Mesendoderm (in vitro differentiated cells): ENCODE measurements at regions not wholly inside any gene's neighbourhood (a gene's known extent, or its start where the extent isn't known, plus 50 kb on each side); places are given as distances from the start of the nearest gene placed in this dataset.
"Not testable (repeated sequence)": the region's sequence is repeated elsewhere in the genome, so short reads cannot be mapped to it uniquely, and the experiment has no call there.

ENCODE experiments used
- DNase-seq: peaks from one replicate; pipeline ENCODE4 v3.0.0; 2013
- H2AK5ac ChIP-seq: 2 replicates; pipeline ENCODE4 v1.6.1; 2013; ENCODE audit warnings: low read length, inconsistent platforms
- H2BK120ac ChIP-seq: 2 replicates; pipeline ENCODE4 v1.6.1; 2013; ENCODE audit warnings: low read depth, mild to moderate bottlenecking, low read length, moderate library complexity, mixed read lengths
- H2BK15ac ChIP-seq: replicated peaks from 2 replicates; pipeline ENCODE4 v1.6.1; 2013; ENCODE audit warnings: low read depth, mild to moderate bottlenecking, moderate library complexity
- H2BK5ac ChIP-seq: 2 replicates; pipeline ENCODE4 v1.6.1; 2013; ENCODE audit warnings: low read length, inconsistent platforms
- H3K18ac ChIP-seq: 2 replicates; pipeline ENCODE4 v1.6.1; 2013; ENCODE audit warnings: mild to moderate bottlenecking, low read length, mixed read lengths
- H3K23ac ChIP-seq: one replicate; pipeline ENCODE4 v1.6.1; 2013; ENCODE audit warnings: low read length
- H3K27ac ChIP-seq: 2 replicates; pipeline ENCODE4 v1.5.1; 2013; ENCODE audit warnings: low read depth, mild to moderate bottlenecking, inconsistent platforms, low read length, moderate library complexity
- H3K27me3 ChIP-seq: 2 replicates; pipeline ENCODE4 v1.6.1; 2013; ENCODE audit warnings: low read length, control low read depth, mild to moderate bottlenecking, inconsistent platforms; ENCODE audit not compliant: insufficient read depth, poor library complexity
- H3K36me3 ChIP-seq: 2 replicates; pipeline ENCODE4 v1.6.1; 2013; ENCODE audit warnings: low read length, inconsistent platforms; ENCODE audit not compliant: control insufficient read depth, insufficient read depth
- H3K4ac ChIP-seq: one replicate; pipeline ENCODE4 v1.6.1; 2013; ENCODE audit warnings: low read depth, mild to moderate bottlenecking, low read length, moderate library complexity
- H3K4me1 ChIP-seq: 2 replicates; pipeline ENCODE4 v1.6.1; 2013; ENCODE audit warnings: low read depth, low read length, inconsistent platforms; ENCODE audit not compliant: control insufficient read depth
- H3K4me2 ChIP-seq: 2 replicates; pipeline ENCODE4 v1.6.1; 2013; ENCODE audit warnings: low read length
- H3K4me3 ChIP-seq: 2 replicates; pipeline ENCODE4 v1.5.1; 2013; ENCODE audit warnings: mild to moderate bottlenecking, low read length
- H3K56ac ChIP-seq: one replicate; pipeline ENCODE4 v1.6.1; 2013; ENCODE audit warnings: low read length
- H3K79me1 ChIP-seq: 2 replicates; pipeline ENCODE4 v1.6.1; 2013; ENCODE audit warnings: low read length, inconsistent platforms
- H3K79me2 ChIP-seq: 2 replicates; pipeline ENCODE4 v1.6.1; 2013; ENCODE audit warnings: mild to moderate bottlenecking, low read length; ENCODE audit not compliant: control insufficient read depth, insufficient read depth
- H3K9ac ChIP-seq: 2 replicates; pipeline ENCODE4 v1.6.1; 2013; ENCODE audit warnings: low read length, inconsistent platforms
- H4K5ac ChIP-seq: one replicate; pipeline ENCODE4 v1.6.1; 2013; ENCODE audit warnings: low read length
- H4K8ac ChIP-seq: one replicate; pipeline ENCODE4 v1.6.1; 2013; ENCODE audit warnings: low read depth, mild to moderate bottlenecking, control low read depth, low read length, moderate library complexity
- WGBS: extraction: QIAGEN DNeasy Blood & Tissue Kit; methylation state at CpG from one replicate; pipeline ENCODE4 v1.1.7; 2013; ENCODE audit warnings: low lambda C conversion rate, missing lambda C conversion rate; ENCODE audit not compliant: insufficient coverage; ENCODE audit errors: extremely low coverage; 5-methylcytosine and 5-hydroxymethylcytosine counted together

DNA sequence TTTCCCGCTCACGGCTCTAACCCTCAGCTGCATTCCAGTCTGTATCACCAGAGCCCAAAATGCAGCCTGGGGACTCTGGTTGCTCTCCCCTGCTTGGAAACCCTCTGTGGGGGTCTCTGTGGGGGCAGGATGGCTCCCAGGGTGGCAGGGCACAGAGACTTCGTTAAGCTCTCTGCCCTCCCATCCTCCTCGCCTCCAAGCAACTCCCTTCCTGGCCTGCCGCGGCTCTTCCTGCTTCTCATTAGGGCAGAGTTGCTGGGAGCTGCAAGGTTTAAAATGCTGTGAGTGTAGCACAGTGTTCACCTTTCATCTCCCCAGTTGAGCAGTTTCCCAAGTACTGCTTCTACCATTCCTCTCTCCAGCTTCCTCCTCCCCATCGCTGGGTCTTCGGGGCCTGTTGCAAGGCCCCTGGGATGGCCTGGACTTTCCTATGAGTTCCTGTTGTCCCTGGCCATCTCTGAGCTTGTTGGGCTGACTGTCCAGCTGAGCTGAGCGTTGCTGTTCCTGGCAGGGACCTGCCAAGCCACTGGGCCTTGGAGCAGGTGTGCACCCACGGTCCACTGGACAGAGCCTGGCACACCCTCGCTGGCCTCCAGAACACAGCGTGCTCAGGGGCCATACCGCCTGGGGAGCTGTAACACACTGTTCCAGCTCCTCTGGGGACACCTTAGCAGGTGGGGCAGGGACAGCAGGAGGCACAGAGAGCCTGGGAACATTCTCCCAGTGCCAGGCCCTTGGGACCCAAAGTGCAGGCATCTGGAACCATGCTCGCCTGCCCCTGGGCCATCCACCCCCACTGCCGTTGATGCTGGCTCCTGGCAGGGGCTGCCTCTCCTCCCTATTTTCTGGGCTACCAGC lies 188.4 kb downstream of the C9orf50 start:
- H3K18ac ChIP-seq: no peak overlapping the region
- no peaks in the 10 kb centered on the region for H3K79me1 ChIP-seq
- H3K36me3 ChIP-seq: no peaks in the 10 kb centered on the region
- H3K4me1 ChIP-seq: peaks cover 2% of the 10 kb centered on the region
- H3K23ac ChIP-seq: no peak overlapping the region
- no peak overlapping the region for H3K4me3 ChIP-seq
- H2BK15ac ChIP-seq: no peak overlapping the region
- peaks cover 8% of the 10 kb centered on the region for H3K27me3 ChIP-seq
- no peak overlapping the region for H3K9ac ChIP-seq
- no peak overlapping the region for H3K4ac ChIP-seq
- no peak overlapping the region for H3K4me2 ChIP-seq
- H2BK120ac ChIP-seq: no peak overlapping the region
- H3K56ac ChIP-seq: peak overlapping the region; percentile 54
- no peak for DNase-seq
- no CpG with 5 or more reads among the region's 15 CpGs for WGBS
- no peak overlapping the region for H2BK5ac ChIP-seq
- no peak overlapping the region for H3K27ac ChIP-seq
- H4K5ac ChIP-seq: no peak overlapping the region
- H3K79me2 ChIP-seq: no peaks in the 10 kb centered on the region
- no peak overlapping the region for H2AK5ac ChIP-seq
- no peak overlapping the region for H4K8ac ChIP-seq

DNA sequence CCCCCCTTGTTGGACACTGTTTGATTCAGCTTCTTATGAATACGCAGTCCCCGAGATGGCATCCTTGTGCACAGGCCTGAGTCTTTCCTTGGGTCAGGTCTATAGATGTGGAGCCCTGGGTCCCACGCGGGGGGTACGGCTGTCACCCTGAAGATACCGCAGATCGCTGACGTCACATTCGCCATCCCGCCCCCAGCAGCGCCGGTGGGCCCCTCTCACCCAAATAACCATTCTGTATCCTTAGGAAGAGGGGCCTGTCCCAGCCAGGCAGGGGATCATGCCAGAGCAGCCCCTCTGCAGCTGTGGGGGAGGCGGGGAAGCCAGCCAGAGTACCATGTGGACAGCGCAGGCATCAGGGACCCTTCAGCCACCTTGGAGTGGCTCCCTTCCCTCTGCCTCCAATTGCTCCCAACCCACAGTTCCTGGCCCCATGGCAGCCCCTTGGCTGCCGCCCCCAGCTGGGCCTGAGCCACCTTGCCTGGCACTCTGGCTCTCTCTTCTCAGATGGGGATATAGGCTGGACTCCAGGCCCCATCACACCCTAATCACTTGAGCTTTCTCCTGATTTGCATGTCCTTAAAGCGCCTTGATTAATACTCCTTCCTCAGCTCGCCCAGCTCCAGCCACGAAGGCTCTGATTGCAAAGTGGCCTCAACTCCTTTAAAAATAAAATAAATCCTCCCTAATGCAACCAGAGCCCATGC lies 189.8 kb downstream of the C9orf50 start:
- Histone ChIP-seq H3K56ac (no peak overlapping the region), H3K36me3 (no peaks in the 10 kb centered on the region), H4K5ac (no peak overlapping the region), H2BK120ac (no peak overlapping the region), H3K4me1 (no peaks in the 10 kb centered on the region), H3K27me3 (peaks cover under 1% of the 10 kb centered on the region), H3K23ac (no peak overlapping the region), H2BK5ac (no peak overlapping the region), H2BK15ac (no peak overlapping the region), H3K27ac (no peak overlapping the region), H3K79me1 (no peaks in the 10 kb centered on the region), H4K8ac (no peak overlapping the region), H3K4me3 (no peak overlapping the region), H3K9ac (no peak overlapping the region), H3K18ac (no peak overlapping the region), H3K79me2 (no peaks in the 10 kb centered on the region), H3K4ac (no peak overlapping the region), H2AK5ac (no peak overlapping the region), H3K4me2 (no peak overlapping the region)
- no CpG with 5 or more reads among the region's 18 CpGs for WGBS
- no peak for DNase-seq

DNA sequence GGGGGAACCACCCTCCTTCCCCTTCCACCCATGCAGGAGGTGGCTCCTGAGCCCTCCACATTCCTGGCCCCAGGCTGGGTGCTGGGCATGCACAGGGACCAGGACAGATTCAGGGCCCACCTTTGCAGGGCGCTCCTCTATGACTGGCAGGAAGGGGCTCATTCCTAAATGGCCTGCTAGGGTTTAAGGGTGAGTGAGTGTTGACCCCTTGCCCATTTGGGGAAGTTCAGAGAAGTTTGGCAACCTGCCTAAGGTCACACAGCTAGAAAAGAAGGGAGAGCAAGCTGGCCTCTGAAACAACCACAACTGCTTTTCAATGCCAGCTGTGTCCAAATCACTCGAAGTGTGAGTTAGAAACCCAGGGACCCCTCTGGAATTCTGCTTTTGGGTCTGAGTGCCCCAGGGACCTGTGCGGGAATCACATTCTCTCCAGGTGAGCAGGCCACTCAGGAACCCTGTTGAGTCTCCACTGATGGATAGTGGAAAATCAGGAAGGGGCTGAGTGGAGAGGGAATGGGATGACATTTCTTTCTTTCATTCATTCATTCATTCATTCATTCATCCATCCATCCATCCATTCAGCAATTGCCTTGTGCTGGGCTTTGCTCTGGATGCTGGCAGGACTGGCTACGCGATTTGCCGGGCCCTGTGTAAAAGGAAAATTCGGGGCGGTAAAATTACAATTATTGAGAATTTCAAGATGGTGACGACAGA lies 191.9 kb downstream of the C9orf50 start:
- H3K18ac ChIP-seq: no peak overlapping the region
- no peaks in the 10 kb centered on the region for H3K36me3 ChIP-seq
- H2BK15ac ChIP-seq: no peak overlapping the region
- no peak overlapping the region for H3K4me3 ChIP-seq
- H2BK5ac ChIP-seq: no peak overlapping the region
- H4K5ac ChIP-seq: no peak overlapping the region
- no peaks in the 10 kb centered on the region for H3K79me2 ChIP-seq
- no peak overlapping the region for H3K56ac ChIP-seq
- H2AK5ac ChIP-seq: no peak overlapping the region
- H4K8ac ChIP-seq: no peak overlapping the region
- no peak overlapping the region for H3K4ac ChIP-seq
- H2BK120ac ChIP-seq: no peak overlapping the region
- WGBS: no CpG with 5 or more reads among the region's 9 CpGs
- H3K9ac ChIP-seq: no peak overlapping the region
- H3K4me2 ChIP-seq: no peak overlapping the region
- no peaks in the 10 kb centered on the region for H3K4me1 ChIP-seq
- H3K23ac ChIP-seq: no peak overlapping the region
- no peak overlapping the region for H3K27ac ChIP-seq
- no peak for DNase-seq
- no peaks in the 10 kb centered on the region for H3K79me1 ChIP-seq
- H3K27me3 ChIP-seq: no peaks in the 10 kb centered on the region

DNA sequence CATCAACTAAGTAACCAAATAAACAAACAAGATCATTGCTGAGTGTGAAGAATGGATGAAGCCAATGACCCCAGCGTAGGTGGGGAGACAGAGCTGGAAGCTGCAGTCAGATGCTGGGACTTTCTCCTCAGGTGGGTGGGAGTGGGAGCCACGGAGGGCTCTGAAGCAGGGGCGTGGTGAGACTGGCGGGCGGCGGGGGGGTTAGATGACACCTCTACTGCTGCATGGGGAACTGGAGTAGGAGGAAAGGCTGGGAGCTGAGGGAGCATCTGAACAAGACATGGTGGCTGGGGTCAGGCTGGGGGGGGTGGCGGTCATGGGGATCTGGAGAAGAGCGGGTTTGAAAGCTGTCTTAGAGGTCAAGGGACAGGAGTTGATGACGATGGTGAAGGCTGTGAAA lies 193.8 kb downstream of the C9orf50 start:
- no peak overlapping the region for H4K5ac ChIP-seq
- no peaks in the 10 kb centered on the region for H3K36me3 ChIP-seq
- no CpG with 5 or more reads among the region's 9 CpGs for WGBS
- no peak overlapping the region for H3K9ac ChIP-seq
- H2BK5ac ChIP-seq: no peak overlapping the region
- no peak overlapping the region for H4K8ac ChIP-seq
- H3K79me2 ChIP-seq: no peaks in the 10 kb centered on the region
- H2BK120ac ChIP-seq: no peak overlapping the region
- no peaks in the 10 kb centered on the region for H3K4me1 ChIP-seq
- H3K4me2 ChIP-seq: no peak overlapping the region
- H3K18ac ChIP-seq: no peak overlapping the region
- no peak overlapping the region for H3K27ac ChIP-seq
- DNase-seq: no peak
- H3K23ac ChIP-seq: no peak overlapping the region
- H3K4me3 ChIP-seq: no peak overlapping the region
- no peaks in the 10 kb centered on the region for H3K27me3 ChIP-seq
- H2BK15ac ChIP-seq: no peak overlapping the region
- no peak overlapping the region for H3K4ac ChIP-seq
- H3K56ac ChIP-seq: no peak overlapping the region
- no peaks in the 10 kb centered on the region for H3K79me1 ChIP-seq
- H2AK5ac ChIP-seq: no peak overlapping the region

DNA sequence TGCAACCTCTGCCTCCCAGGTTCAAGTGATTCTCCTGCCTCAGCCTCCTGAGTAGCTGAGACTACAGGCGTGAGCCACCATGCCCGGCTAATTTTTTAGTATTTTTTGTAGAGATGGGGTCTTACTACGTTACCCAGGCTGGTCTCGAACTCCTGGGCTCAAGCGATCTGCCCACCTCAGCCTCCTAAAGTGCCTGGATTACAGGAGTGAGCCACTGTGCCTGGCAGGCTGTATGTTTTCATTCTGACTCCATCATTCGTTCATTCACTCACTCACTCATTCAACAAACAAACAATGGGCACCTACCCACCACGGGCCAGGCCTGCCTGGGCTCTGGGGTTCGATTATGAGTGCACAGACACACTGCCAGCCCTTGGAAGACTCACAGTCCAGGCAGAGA lies 197.1 kb downstream of the C9orf50 start:
- H3K18ac ChIP-seq, H3K23ac ChIP-seq, H3K79me2 ChIP-seq, H3K79me1 ChIP-seq, H2BK120ac ChIP-seq, H3K4me2 ChIP-seq, H4K5ac ChIP-seq, H3K4me1 ChIP-seq, H4K8ac ChIP-seq, DNase-seq, H3K27me3 ChIP-seq, H3K56ac ChIP-seq, H3K27ac ChIP-seq, H2BK5ac ChIP-seq, H3K4ac ChIP-seq, H3K9ac ChIP-seq, H2BK15ac ChIP-seq, H3K36me3 ChIP-seq, H3K4me3 ChIP-seq, H2AK5ac ChIP-seq: not testable (repeated sequence)
- no CpG with 5 or more reads among the region's 8 CpGs for WGBS
